ENCODE measurements at regions not wholly inside any gene's neighbourhood (a gene's known extent, or its start where the extent isn't known, plus 50 kb on each side); places are given as distances from the start of the nearest gene placed in this dataset.
A peak's percentile ranks its signal among the peaks of the same experiment; 100 is the strongest.

DNA sequence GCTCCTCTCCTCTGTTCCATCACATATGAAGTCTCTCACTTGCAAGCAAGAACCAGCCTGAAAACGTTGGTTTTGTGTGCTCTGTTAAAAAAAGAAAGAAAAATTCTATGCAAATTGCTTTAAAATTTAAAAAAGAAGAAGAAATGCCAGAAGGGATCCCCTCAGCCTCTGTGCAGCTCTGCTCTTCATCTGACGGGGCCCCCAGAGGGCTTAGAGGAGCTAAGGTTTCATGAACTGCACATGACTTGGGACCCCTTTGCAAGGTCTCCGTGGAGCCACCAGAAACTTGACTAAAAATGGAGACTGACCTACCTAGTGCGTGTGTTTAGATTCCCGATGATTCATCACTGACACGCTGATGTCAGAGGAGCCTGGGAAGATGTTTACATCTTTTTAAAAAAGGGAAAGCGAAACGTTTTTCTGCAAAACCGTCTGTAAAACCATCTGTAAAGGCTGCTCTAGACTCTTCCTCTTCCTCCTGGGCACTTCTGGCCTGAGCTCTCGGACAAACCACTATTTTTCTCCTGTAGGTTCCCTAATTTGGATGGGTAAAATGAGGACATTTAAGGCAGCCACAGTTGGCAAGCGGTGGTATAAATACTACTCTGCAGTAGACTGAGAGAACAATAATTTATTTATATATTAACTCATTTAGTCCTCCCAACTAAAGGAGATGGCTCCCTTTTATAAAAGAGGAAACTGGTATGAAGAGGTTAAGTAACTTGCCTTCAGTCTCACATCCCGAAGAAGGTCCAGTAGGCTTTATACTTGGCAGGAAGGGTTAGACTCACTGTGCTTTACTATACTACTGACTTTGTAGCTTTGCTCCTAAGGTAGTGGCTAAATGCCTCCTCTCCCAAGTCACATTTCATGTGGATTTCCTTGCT, 67.2 kb upstream of the POLG start:
- H3K9me2 ChIP-seq (replicated peaks; ENCODE audit: control insufficient read depth, low read length), result no peaks in the 10 kb centered on the region
- no peaks in the 10 kb centered on the region for H3K36me3 ChIP-seq (ENCODE audit: control insufficient read depth, low read length)
- no peaks in the 10 kb centered on the region for H3K79me2 ChIP-seq (ENCODE audit: control insufficient read depth, low read length)
- peaks cover 67% of the 10 kb centered on the region for H3K27me3 ChIP-seq (ENCODE audit: control insufficient read depth, low read length)
- no peak overlapping the region for H3K4me2 ChIP-seq (ENCODE audit: low read length)
- no peaks in the 10 kb centered on the region for H3K9me3 ChIP-seq (ENCODE audit: control insufficient read depth, insufficient read depth, low read length)
- peaks cover 14% of the 10 kb centered on the region; the same call in 1 of the 2 replicates for H3K4me1 ChIP-seq (ENCODE audit: control insufficient read depth, low read length)
- no peak overlapping the region for H3K27ac ChIP-seq (ENCODE audit: low read depth, low read length)
- no peaks in the 10 kb centered on the region for H4K20me1 ChIP-seq (ENCODE audit: control insufficient read depth, insufficient read depth, low read depth, low read length)
- no peaks in the 10 kb centered on the region for H3F3A ChIP-seq (ENCODE audit: control insufficient read depth, insufficient read depth)
- TF ChIP-seq, protein P1, sequence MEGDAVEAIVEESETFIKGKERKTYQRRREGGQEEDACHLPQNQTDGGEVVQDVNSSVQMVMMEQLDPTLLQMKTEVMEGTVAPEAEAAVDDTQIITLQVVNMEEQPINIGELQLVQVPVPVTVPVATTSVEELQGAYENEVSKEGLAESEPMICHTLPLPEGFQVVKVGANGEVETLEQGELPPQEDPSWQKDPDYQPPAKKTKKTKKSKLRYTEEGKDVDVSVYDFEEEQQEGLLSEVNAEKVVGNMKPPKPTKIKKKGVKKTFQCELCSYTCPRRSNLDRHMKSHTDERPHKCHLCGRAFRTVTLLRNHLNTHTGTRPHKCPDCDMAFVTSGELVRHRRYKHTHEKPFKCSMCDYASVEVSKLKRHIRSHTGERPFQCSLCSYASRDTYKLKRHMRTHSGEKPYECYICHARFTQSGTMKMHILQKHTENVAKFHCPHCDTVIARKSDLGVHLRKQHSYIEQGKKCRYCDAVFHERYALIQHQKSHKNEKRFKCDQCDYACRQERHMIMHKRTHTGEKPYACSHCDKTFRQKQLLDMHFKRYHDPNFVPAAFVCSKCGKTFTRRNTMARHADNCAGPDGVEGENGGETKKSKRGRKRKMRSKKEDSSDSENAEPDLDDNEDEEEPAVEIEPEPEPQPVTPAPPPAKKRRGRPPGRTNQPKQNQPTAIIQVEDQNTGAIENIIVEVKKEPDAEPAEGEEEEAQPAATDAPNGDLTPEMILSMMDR (IDR thresholded peaks at IDR 0.05; ENCODE audit: low read depth, low read length, poor library complexity, severe bottlenecking), result no peak
- TF ChIP-seq EZH2phosphoT487 (IDR thresholded peaks at IDR 0.05; ENCODE audit: borderline replicate concordance, low read length), result no peak
- H3K4me3 ChIP-seq (ENCODE audit: low read length), result no peak overlapping the region

DNA sequence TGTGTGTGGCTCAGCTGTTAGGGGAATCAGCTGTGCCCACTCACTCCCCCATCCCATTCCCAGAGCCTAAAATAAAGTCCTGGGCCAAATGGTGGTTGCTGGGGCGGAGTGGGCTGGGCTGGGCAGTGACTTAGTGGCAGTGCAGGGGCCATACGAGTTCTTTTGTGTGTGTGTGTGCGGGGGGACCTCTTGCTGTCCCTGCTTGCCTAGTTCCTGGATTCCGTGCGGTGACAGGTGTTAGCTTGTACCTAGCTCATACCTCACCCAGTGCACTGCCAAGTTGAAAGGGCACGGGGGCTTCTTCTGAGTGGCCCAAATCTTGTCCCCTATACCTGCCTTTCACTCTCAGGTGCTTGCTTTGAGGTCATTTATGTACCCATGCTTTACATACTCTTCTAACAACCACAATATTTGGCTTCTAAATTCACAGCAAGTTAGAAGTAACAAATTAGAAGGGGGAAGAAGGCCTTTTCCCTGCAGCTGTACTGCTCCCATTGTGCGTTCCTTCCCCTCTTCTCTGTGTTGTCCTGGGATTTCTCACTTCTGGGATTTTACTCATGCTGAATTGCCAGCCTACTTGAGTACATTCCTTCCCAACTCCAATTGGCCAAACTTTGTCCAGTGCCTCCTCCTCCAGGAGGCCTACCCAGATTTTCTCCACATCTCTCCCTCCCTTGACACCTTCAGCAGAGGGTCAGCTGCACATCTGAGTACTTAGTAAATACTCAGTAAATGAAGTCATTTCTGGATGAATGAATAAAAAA, 66.3 kb upstream of the POLG start:
- Histone ChIP-seq H3K4me3 (ENCODE audit: low read length) (no peak overlapping the region), H3F3A (ENCODE audit: control insufficient read depth, insufficient read depth) (no peaks in the 10 kb centered on the region), H4K20me1 (ENCODE audit: control insufficient read depth, insufficient read depth, low read depth, low read length) (no peaks in the 10 kb centered on the region), H3K27me3 (ENCODE audit: control insufficient read depth, low read length) (peaks cover 61% of the 10 kb centered on the region), H3K79me2 (ENCODE audit: control insufficient read depth, low read length) (no peaks in the 10 kb centered on the region), H3K4me2 (ENCODE audit: low read length) (no peak overlapping the region), H3K27ac (ENCODE audit: low read depth, low read length) (no peak overlapping the region), H3K9me2 (replicated peaks; ENCODE audit: control insufficient read depth, low read length) (no peaks in the 10 kb centered on the region), H3K9me3 (ENCODE audit: control insufficient read depth, insufficient read depth, low read length) (no peaks in the 10 kb centered on the region), H3K4me1 (ENCODE audit: control insufficient read depth, low read length) (peaks cover 14% of the 10 kb centered on the region; the same call in 1 of the 2 replicates), H3K36me3 (ENCODE audit: control insufficient read depth, low read length) (no peaks in the 10 kb centered on the region)
- TF ChIP-seq, protein P1 (IDR thresholded peaks at IDR 0.05; ENCODE audit: low read depth, low read length, poor library complexity, severe bottlenecking), result no peak
- no peak for TF ChIP-seq EZH2phosphoT487 (IDR thresholded peaks at IDR 0.05; ENCODE audit: borderline replicate concordance, low read length)

DNA sequence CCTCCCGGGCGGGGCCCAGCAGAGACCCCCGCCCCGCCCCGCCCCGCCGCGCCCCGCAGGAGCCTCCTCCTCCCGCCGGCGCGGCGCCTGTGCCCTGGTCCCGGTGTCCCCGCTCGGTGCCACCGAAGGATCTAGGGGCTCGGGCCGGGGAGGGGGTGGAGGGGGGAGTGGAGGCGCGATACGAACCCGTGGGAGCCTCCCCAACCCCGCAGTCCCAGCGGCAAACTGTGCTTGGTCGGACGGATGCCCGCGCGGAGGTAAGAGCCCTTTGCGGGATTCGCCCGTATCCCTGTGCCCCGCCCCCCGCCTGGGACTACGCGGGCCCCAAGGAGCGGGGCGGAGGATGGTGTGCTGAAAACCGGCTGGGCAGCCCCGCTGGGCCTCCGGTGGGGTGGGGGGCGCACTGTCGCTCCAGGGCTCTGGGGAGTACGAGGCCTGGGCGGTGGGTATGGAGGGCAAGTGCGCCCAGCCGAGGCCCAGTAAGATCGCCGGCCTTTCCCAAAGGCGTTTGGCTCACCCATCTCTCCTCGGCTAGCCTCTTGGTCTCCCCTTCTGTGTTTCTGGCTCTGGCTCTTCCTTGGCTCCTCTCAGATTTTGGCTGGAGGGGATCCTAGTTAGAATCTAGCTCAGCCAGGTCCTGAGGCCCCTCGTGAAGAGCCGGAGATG, 65.6 kb upstream of the POLG start:
- H3K27me3 ChIP-seq (ENCODE audit: control insufficient read depth, low read length), result peaks cover 61% of the 10 kb centered on the region
- no peaks in the 10 kb centered on the region for H3F3A ChIP-seq (ENCODE audit: control insufficient read depth, insufficient read depth)
- H3K79me2 ChIP-seq (ENCODE audit: control insufficient read depth, low read length), result no peaks in the 10 kb centered on the region
- peak overlapping the region; percentile 63; the same call in 1 of the 2 replicates for H3K4me2 ChIP-seq (ENCODE audit: low read length)
- no peaks in the 10 kb centered on the region for H3K9me2 ChIP-seq (replicated peaks; ENCODE audit: control insufficient read depth, low read length)
- no peaks in the 10 kb centered on the region for H4K20me1 ChIP-seq (ENCODE audit: control insufficient read depth, insufficient read depth, low read depth, low read length)
- H3K9me3 ChIP-seq (ENCODE audit: control insufficient read depth, insufficient read depth, low read length), result no peaks in the 10 kb centered on the region
- no peaks in the 10 kb centered on the region for H3K36me3 ChIP-seq (ENCODE audit: control insufficient read depth, low read length)
- H3K4me1 ChIP-seq (ENCODE audit: control insufficient read depth, low read length), result peaks cover 14% of the 10 kb centered on the region; the same call in 1 of the 2 replicates
- H3K27ac ChIP-seq (ENCODE audit: low read depth, low read length), result no peak overlapping the region
- TF ChIP-seq, protein P1 (IDR thresholded peaks at IDR 0.05; ENCODE audit: low read depth, low read length, poor library complexity, severe bottlenecking), result no peak
- TF ChIP-seq EZH2phosphoT487 (IDR thresholded peaks at IDR 0.05; ENCODE audit: borderline replicate concordance, low read length), result no peak
- H3K4me3 ChIP-seq (ENCODE audit: low read length), result no peak overlapping the region
